SKM-1 (cell line): ENCODE measurements at regions not wholly inside any gene's neighbourhood (a gene's known extent, or its start where the extent isn't known, plus 50 kb on each side); places are given as distances from the start of the nearest gene placed in this dataset.
A peak's percentile ranks its signal among the peaks of the same experiment; 100 is the strongest.

Experiments
- DNase-seq: peaks from one replicate; lab custom pipeline; 2025; ENCODE audit not compliant: unreplicated experiment; lab: John Stamatoyannopoulos, UW

GRCh38 chr20:24111858-24112257 lies 123.3 kb upstream of the GGTLC1 start:
- DNase-seq = no peak

- DNase-seq = no peak
Measured at GRCh38 chr20:24109537-24109936, 121.0 kb upstream of the GGTLC1 start.

- no peak for DNase-seq
Measured at GRCh38 chr20:24109008-24109407, 120.4 kb upstream of the GGTLC1 start.

GRCh38 chr20:24108581-24108980 lies 120.0 kb upstream of the GGTLC1 start:
- DNase-seq = no peak

GRCh38 chr20:24106801-24107445 lies 118.3 kb upstream of the GGTLC1 start:
- no peak for DNase-seq

- DNase-seq = no peak
Measured at GRCh38 chr20:24106150-24106800, 117.7 kb upstream of the GGTLC1 start.

- no peak for DNase-seq
Measured at GRCh38 chr20:24102749-24103333, 114.3 kb upstream of the GGTLC1 start.

GRCh38 chr20:24102290-24102689 lies 113.7 kb upstream of the GGTLC1 start:
- DNase-seq = peak; percentile 30

GRCh38 chr20:24100370-24101011 lies 111.9 kb upstream of the GGTLC1 start:
- DNase-seq = no peak

GRCh38 chr20:24098886-24099285 lies 110.3 kb upstream of the GGTLC1 start:
- DNase-seq = no peak

- no peak for DNase-seq
Measured at GRCh38 chr20:24097506-24098245, 109.1 kb upstream of the GGTLC1 start.

GRCh38 chr20:24096864-24097450 lies 108.4 kb upstream of the GGTLC1 start:
- no peak for DNase-seq

GRCh38 chr20:24096264-24096663 lies 107.7 kb upstream of the GGTLC1 start:
- DNase-seq = no peak

- DNase-seq = no peak
Measured at GRCh38 chr20:24095756-24096155, 107.2 kb upstream of the GGTLC1 start.

GRCh38 chr20:24095303-24095702 lies 106.7 kb upstream of the GGTLC1 start:
- no peak for DNase-seq

GRCh38 chr20:24089576-24089975 lies 101.0 kb upstream of the GGTLC1 start:
- DNase-seq = no peak

GRCh38 chr20:24086121-24086520 lies 97.5 kb upstream of the GGTLC1 start:
- no peak for DNase-seq

- no peak for DNase-seq
Measured at GRCh38 chr20:24084281-24084680, 95.7 kb upstream of the GGTLC1 start.

GRCh38 chr20:24081077-24081476 lies 92.5 kb upstream of the GGTLC1 start:
- no peak for DNase-seq

GRCh38 chr20:24079661-24080412 lies 91.3 kb upstream of the GGTLC1 start:
- no peak for DNase-seq
